ENCODE measurements at regions not wholly inside any gene's neighbourhood (a gene's known extent, or its start where the extent isn't known, plus 50 kb on each side); places are given as distances from the start of the nearest gene placed in this dataset.

DNA sequence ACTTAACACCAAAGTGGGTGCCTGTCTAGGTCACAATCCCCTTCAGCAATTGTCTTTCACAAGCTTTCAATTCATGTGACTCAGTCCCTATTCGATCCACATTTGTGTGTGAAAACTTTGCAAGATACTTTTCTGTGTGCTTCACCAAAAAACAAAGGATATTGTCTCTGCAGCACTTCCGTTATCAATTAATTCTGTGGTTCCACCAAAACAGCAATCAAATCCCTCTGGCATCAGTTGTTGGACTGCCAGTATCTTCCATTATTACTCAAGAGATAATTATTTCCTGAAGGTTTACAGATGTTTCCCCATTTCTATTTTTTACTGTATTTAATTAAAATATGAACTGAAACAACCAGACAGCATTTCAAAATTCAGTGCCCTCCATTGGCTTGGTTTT is 481.4 kb downstream of the SUCLA2 start:
- Histone ChIP-seq H3K4ac (ENCODE audit: low read depth, low read length) (no peak overlapping the region), H3K4me2 (ENCODE audit: insufficient read depth, insufficient read length, low read length) (no peak overlapping the region), H2BK120ac (ENCODE audit: low read depth, low read length, poor library complexity, severe bottlenecking) (no peak overlapping the region), H4K20me1 (ENCODE audit: control insufficient read depth, insufficient read depth, insufficient read length) (no peaks in the 10 kb centered on the region), H3K9ac (ENCODE audit: extremely low read depth, insufficient read length, low read length) (no peak overlapping the region), H3K23ac (ENCODE audit: insufficient read length, low read depth, low read length) (no peak overlapping the region), H4K91ac (ENCODE audit: insufficient read length, low read depth, low read length) (no peak overlapping the region), H3K79me2 (ENCODE audit: insufficient read depth, low read length) (no peaks in the 10 kb centered on the region), H3K23me2 (ENCODE audit: insufficient read length, low read depth, low read length, poor library complexity, severe bottlenecking) (no peaks in the 10 kb centered on the region), H4K5ac (ENCODE audit: insufficient read length, low read depth, low read length) (no peak overlapping the region), H4K8ac (replicated peaks; ENCODE audit: insufficient read length, low read depth, low read length) (no peak overlapping the region), H2BK5ac (ENCODE audit: insufficient read length, low read length) (no peak overlapping the region), H2BK20ac (ENCODE audit: low read depth, low read length, poor library complexity, severe bottlenecking) (no peak overlapping the region), H3K27me3 (ENCODE audit: insufficient read depth, low read length) (no peaks in the 10 kb centered on the region), H3K9me3 (ENCODE audit: control insufficient read depth, low read depth, low read length) (no peaks in the 10 kb centered on the region), H2BK15ac (ENCODE audit: low read depth, low read length) (no peak overlapping the region), H3K79me1 (ENCODE audit: insufficient read depth, low read depth, low read length, poor library complexity, severe bottlenecking) (no peaks in the 10 kb centered on the region), H3K18ac (ENCODE audit: insufficient read length, low read depth, low read length) (no peak overlapping the region), H3K27ac (ENCODE audit: insufficient read length, low read depth, low read length) (no peak overlapping the region), H2AFZ (ENCODE audit: low read length) (no peak overlapping the region), H2AK5ac (ENCODE audit: insufficient read length, low read length) (no peak overlapping the region), H3K4me1 (ENCODE audit: insufficient read depth, low read length) (no peaks in the 10 kb centered on the region), H3K14ac (ENCODE audit: insufficient read depth, low read length) (no peak overlapping the region), H3K56ac (ENCODE audit: insufficient read length, low read depth, low read length) (no peak overlapping the region), H3T11ph (ENCODE audit: low read length) (no peak overlapping the region), H2BK12ac (ENCODE audit: insufficient read length, low read depth, low read length) (no peak overlapping the region)
- Mint-ChIP-seq H3K36me3 (ENCODE audit: insufficient read depth in 1 of 3, low read depth in 3 of 3) (peaks cover 5 to 7% (median 6%) of the 10 kb centered on the region in 3 experiments; a peak in 4 of 7 replicates), H3K4me1 (peaks cover 4% of the 10 kb centered on the region in 2 experiments), H3K9me3 (peaks cover 6 to 13% of the 10 kb centered on the region in 2 experiments; a peak in 4 of 5 replicates), H3K27me3 (ENCODE audit: low read depth) (no peaks in the 10 kb centered on the region), H3K27ac (no peak overlapping the region), H3K4me3 (no peak overlapping the region)
- WGBS (ENCODE audit: extremely low coverage, insufficient read length, low lambda C conversion rate) = no CpG with 5 or more reads among the region's 2 CpGs
- TF ChIP-seq, protein P1, sequence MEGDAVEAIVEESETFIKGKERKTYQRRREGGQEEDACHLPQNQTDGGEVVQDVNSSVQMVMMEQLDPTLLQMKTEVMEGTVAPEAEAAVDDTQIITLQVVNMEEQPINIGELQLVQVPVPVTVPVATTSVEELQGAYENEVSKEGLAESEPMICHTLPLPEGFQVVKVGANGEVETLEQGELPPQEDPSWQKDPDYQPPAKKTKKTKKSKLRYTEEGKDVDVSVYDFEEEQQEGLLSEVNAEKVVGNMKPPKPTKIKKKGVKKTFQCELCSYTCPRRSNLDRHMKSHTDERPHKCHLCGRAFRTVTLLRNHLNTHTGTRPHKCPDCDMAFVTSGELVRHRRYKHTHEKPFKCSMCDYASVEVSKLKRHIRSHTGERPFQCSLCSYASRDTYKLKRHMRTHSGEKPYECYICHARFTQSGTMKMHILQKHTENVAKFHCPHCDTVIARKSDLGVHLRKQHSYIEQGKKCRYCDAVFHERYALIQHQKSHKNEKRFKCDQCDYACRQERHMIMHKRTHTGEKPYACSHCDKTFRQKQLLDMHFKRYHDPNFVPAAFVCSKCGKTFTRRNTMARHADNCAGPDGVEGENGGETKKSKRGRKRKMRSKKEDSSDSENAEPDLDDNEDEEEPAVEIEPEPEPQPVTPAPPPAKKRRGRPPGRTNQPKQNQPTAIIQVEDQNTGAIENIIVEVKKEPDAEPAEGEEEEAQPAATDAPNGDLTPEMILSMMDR (conservative IDR thresholded peaks at IDR 0.05) = no peak
- no peak for DNase-seq

Measured in H9 (cell line).